ENCODE measurements at regions not wholly inside any gene's neighbourhood (a gene's known extent, or its start where the extent isn't known, plus 50 kb on each side); places are given as distances from the start of the nearest gene placed in this dataset.

DNA sequence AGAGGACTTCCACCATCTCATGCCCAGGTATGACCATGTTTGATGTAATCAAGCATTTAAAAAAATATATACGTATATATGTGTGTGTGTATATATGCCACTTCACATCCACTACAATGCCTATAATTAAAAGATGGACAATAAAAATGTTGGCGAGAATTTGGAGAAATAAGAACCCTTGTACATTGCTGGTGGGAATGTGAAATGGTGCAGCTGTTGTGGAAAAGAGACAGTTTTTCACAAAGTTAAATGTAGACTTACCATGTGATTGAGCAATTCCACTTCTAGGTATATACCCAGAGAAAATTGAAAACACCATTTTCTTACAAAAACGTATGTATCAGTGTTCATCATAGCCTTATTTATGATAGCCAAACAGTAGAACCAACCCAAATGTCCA lies 229.2 kb upstream of the WWC1 start:
- peaks cover 4% of the 10 kb centered on the region for H3K4me1 ChIP-seq (ENCODE audit: insufficient read depth, poor library complexity, severe bottlenecking)
- no peak for ATAC-seq (ENCODE audit: low read depth)
- no peak for DNase-seq (ENCODE audit: low spot score)
- no peaks in the 10 kb centered on the region for H3K27me3 ChIP-seq (ENCODE audit: insufficient read depth, poor library complexity, severe bottlenecking)
- H3K9me3 ChIP-seq (ENCODE audit: severe bottlenecking): no peaks in the 10 kb centered on the region
- H3K36me3 ChIP-seq (ENCODE audit: low read depth): no peaks in the 10 kb centered on the region
- no peak overlapping the region for H3K4me3 ChIP-seq (ENCODE audit: severe bottlenecking)
- TF ChIP-seq CTCF (IDR thresholded peaks at IDR 0.05; ENCODE audit: poor library complexity, severe bottlenecking): no peak
- no peak overlapping the region for H3K27ac ChIP-seq (ENCODE audit: poor library complexity, severe bottlenecking)

- ATAC-seq (ENCODE audit: low read depth): no peak
- DNase-seq (ENCODE audit: low spot score): no peak
- no peaks in the 10 kb centered on the region for H3K36me3 ChIP-seq (ENCODE audit: low read depth)
- H3K27me3 ChIP-seq (ENCODE audit: insufficient read depth, poor library complexity, severe bottlenecking): no peaks in the 10 kb centered on the region
- peaks cover 4% of the 10 kb centered on the region for H3K4me1 ChIP-seq (ENCODE audit: insufficient read depth, poor library complexity, severe bottlenecking)
- no peak for TF ChIP-seq CTCF (IDR thresholded peaks at IDR 0.05; ENCODE audit: poor library complexity, severe bottlenecking)
- no peaks in the 10 kb centered on the region for H3K9me3 ChIP-seq (ENCODE audit: severe bottlenecking)
- no peak overlapping the region for H3K27ac ChIP-seq (ENCODE audit: poor library complexity, severe bottlenecking)
- H3K4me3 ChIP-seq (ENCODE audit: severe bottlenecking): no peak overlapping the region
These were observed 227.0 kb upstream of the WWC1 start for GRCh38 chr5:168064457-168064856.

DNA sequence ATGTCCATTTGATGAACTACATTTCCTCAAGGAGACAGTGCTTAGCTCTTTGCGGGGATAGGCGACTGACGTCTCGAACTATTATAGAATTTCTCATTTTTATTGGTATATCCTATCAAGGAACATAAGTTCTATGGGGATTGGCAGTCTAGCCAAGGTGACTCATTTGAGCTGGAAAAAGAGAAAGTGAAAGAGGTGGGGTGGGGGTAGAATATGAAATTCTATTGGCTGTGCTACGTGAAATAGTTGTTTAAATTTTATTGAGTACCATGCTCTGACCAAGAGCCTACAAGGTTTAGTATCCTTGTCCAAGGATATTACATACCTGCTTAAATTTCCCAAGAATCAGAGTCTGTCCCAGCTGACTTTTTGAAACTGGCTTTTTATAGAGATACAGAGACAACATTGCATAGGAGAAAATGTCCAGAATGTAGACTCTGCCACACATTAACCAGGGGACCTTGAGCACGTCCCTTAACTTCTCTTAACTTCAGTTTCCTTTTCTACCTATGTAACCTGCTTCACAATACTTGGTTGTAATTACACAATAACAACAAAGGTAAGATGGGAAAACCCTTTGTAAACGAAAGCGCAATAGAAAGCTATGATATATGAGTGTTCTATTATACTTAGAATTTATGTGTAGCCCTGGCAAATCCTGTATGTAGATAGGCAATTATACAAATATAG lies 226.4 kb upstream of the WWC1 start:
- DNase-seq (ENCODE audit: low spot score): no peak
- no peaks in the 10 kb centered on the region for H3K36me3 ChIP-seq (ENCODE audit: low read depth)
- TF ChIP-seq CTCF (IDR thresholded peaks at IDR 0.05; ENCODE audit: poor library complexity, severe bottlenecking): no peak
- H3K27ac ChIP-seq (ENCODE audit: poor library complexity, severe bottlenecking): no peak overlapping the region
- H3K4me3 ChIP-seq (ENCODE audit: severe bottlenecking): no peak overlapping the region
- H3K4me1 ChIP-seq (ENCODE audit: insufficient read depth, poor library complexity, severe bottlenecking): peaks cover 4% of the 10 kb centered on the region
- no peak for ATAC-seq (ENCODE audit: low read depth)
- H3K9me3 ChIP-seq (ENCODE audit: severe bottlenecking): no peaks in the 10 kb centered on the region
- no peaks in the 10 kb centered on the region for H3K27me3 ChIP-seq (ENCODE audit: insufficient read depth, poor library complexity, severe bottlenecking)

- Histone ChIP-seq H3K9me3 (ENCODE audit: severe bottlenecking) (no peaks in the 10 kb centered on the region), H3K4me3 (ENCODE audit: severe bottlenecking) (no peak overlapping the region), H3K36me3 (ENCODE audit: low read depth) (no peaks in the 10 kb centered on the region), H3K27me3 (ENCODE audit: insufficient read depth, poor library complexity, severe bottlenecking) (peaks cover 3% of the 10 kb centered on the region), H3K27ac (ENCODE audit: poor library complexity, severe bottlenecking) (no peak overlapping the region), H3K4me1 (ENCODE audit: insufficient read depth, poor library complexity, severe bottlenecking) (peaks cover 4% of the 10 kb centered on the region)
- TF ChIP-seq CTCF (IDR thresholded peaks at IDR 0.05; ENCODE audit: poor library complexity, severe bottlenecking): no peak
- no peak for ATAC-seq (ENCODE audit: low read depth)
- DNase-seq (ENCODE audit: low spot score): no peak
These were observed 224.8 kb upstream of the WWC1 start for GRCh38 chr5:168066536-168067208.

DNA sequence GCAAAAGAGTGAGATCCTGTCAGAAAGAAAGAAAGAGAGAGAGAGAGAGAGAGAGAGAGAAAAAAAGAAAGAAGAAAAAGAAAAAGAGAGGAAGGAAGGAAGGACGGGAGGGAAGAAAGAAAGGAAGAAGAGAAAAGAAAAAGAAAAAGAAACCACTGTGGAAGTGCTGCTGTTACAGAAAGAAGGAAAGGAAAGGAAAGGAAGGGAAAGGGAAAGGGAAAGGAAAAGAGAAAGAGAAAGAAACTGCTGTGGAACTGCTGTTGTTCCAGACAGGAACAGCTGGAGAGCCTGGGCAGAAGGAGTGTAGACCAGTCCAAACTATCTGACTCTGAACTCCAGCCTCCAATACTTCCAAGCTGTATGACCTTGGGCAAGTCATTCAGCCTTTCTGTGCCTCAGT lies 220.7 kb upstream of the WWC1 start:
- no peaks in the 10 kb centered on the region for H3K36me3 ChIP-seq (ENCODE audit: low read depth)
- DNase-seq (ENCODE audit: low spot score) (no peak), ATAC-seq (ENCODE audit: low read depth) (no peak)
- no peaks in the 10 kb centered on the region for H3K4me1 ChIP-seq (ENCODE audit: insufficient read depth, poor library complexity, severe bottlenecking)
- H3K27me3 ChIP-seq (ENCODE audit: insufficient read depth, poor library complexity, severe bottlenecking): peaks cover 3% of the 10 kb centered on the region
- no peak overlapping the region for H3K4me3 ChIP-seq (ENCODE audit: severe bottlenecking)
- no peaks in the 10 kb centered on the region for H3K9me3 ChIP-seq (ENCODE audit: severe bottlenecking)
- TF ChIP-seq CTCF (IDR thresholded peaks at IDR 0.05; ENCODE audit: poor library complexity, severe bottlenecking): no peak
- H3K27ac ChIP-seq (ENCODE audit: poor library complexity, severe bottlenecking): no peak overlapping the region
